Non-pigmented ciliary epithelial cell (primary cell): ENCODE measurements at regions not wholly inside any gene's neighbourhood (a gene's known extent, or its start where the extent isn't known, plus 50 kb on each side); places are given as distances from the start of the nearest gene placed in this dataset.
"Not testable (repeated sequence)": the region's sequence is repeated elsewhere in the genome, so short reads cannot be mapped to it uniquely, and the experiment has no call there.

Source experiments
- DNase-seq: peaks from one replicate; pipeline ENCODE4 v3.0.0-alpha.2; 2010; ENCODE audit warnings: low read depth

DNA sequence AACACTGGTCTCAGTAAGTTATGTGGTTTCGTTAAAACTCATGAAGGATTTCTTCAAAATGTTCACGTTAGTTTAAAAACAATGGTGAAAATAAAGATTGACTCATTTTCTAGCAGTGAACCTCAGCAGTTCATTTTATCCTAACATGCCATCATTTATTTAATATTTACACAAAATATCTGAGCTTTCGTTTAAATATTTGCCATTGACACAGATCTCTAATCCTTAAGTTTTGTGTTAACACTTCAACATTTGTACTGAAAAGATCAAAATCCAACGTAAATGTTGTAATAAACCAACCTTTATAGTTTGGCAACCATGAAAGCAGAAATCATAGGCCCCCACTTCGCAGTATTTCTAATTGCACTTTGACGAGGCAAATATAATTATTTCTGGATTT is 1129.5 kb downstream of the PLA2G4A start:
- DNase-seq = no peak

DNA sequence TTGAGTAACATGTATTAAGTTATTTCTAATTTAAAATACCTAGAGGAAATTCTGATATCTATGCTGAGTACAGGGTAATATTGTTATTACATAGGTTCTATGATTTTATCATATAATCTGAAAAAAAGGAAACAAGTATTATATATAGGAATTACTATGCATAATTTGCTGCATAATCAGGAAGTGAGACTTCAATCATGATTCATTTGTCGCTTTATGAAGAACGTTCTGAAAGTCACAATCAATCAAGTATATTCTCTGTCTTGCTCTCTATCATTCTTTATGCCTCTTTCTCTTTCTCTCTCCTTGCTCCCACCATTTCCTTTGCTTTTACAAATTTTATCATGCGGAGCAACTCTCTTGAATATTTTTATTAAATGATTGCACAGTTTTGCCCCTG is 1130.3 kb downstream of the PLA2G4A start:
- DNase-seq = no peak

DNA sequence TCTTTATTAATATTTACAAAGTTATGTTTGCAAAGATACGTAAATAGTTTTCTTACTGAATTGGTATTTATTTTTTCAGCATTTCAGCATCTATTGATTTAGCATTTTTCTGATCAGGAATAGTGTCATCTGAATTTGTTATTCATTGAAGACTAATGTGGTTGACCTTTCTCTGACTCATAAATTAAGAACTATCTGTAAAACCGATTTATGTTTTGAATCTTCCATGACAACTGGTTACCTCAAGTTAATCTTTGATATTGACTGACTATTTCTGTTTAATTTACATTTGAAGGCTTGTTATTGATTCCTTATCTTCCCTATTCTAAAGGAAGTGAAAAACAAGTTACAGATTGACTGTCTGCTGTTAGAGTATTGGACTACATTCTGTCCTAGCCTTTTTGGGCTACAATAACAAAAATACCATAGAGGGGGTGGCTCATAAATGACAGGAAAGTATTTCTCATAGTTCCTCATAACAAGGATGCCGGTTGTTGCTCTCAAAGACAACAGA is 1131.4 kb downstream of the PLA2G4A start:
- DNase-seq = no peak

DNA sequence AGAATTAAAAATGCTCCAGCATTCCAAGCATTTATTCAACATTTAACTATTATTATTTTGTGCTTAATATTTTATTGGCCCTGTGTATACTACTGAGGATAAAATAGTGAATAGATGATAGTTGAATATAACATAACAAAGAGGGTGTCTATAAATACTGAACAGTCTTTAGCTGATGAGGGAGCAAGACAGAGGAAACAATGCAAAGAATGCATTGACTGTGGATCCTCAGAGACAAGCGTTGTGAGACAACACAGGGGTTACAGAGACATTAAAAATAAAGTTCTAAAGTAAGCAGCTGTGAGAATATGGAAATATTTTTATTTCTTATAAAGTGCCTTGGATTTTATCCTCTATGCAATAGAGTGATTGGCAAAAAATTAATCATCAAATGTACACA is 1133.1 kb downstream of the PLA2G4A start:
- DNase-seq = no peak

DNA sequence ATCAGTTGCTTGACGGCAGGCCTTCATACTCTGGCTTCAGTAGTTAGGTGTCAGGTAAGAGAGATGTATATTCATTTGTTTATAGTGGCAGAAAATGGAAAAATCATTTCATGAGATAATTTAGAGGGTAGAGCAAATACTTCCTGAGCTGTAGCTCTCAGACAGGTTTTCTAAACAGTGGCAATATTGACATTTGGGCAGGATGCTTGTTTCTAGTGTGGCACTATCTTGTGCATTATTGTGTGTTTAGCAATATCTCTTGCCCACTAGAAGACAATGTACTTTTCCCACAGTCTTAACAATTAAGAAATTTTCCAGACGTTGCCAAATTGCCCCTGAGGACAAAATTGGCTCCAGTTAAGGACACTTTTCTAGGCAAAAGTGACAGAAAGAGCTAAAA is 1143.1 kb downstream of the PLA2G4A start:
- no peak for DNase-seq

DNA sequence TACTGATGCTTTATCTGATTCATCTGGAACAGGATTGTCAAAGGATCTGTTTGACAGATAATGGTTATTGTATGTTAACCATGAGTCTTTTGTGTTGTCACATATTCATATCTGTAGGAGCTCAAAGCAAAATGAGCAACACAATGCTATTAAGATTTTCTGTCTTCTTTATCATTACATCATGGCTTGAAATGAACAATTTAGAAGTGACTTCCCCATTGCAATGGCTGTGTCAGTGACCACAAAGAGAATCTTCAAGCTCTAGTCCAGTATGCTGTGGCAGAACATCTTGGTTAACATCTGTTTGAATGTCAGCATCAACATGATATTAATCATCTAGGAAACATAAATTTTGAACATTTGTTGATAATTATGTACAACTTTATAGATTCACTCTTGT is 1148.5 kb downstream of the PLA2G4A start:
- DNase-seq = no peak

DNA sequence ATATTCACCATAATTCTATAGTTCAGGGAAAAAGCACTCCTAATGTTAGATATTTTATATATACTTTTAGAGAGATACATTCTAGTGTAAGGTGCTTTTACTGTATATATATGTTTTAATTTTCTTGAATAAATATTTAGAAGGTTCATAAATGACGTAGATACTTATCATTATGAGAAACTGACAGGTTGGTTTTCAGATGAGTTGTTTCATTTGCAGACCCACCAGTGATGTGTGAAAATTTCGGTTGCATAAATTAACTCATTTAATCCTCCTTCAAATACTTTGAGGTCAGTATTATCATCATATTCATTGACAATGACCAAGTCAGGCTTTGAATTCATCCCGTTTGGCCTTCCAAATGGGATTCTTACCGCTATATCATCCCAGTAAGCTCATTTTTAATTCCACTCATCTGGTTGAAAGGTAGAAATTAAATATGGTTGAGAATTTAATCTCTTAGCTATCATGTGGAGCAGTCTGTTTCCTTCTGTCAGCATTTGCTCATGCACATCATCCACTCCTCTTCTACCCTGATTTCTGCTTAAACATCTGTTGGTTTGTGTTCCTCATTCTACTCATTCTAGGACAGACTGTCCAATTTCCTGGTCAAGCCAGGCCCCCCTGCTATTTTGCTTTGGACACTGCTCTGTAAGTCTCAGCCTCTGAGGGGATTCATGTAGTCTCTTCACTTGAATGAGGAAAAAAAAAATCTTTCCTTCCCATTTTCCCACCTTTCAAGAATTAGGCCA is 1156.6 kb downstream of the PLA2G4A start:
- no peak for DNase-seq

DNA sequence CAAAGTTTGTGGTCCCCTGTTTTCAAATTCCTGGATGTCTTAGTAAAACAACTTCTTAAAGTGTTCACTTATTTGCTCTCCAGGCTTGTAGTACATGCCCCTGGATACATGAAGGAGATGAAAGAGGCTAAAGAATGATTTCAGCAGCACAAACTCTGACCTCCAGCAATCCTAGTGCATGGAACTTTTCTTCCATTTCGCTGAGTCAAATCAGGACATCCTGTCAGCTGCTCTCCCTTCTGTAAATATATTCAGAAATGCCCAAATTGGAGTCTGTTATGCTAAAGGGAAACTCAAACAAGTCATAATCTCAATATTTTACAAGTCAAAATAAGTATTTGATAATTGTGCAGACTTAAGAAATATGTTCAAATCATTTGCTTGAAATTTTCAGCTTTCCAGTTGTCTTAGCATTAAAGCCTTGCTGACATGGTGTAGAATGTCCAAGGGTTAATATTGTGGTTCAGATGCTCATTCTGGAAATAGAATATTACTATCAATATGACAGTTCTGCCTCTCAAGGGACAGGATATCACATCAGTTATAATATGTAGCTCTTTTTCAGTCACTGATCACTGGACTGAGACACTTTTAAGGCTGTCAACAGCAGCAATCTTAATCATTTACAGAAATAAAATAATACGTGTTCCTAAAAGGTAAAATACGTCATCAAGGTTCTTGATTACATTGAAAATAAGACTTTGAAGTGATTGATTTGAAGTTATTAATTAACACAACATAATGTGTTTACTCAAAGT is 1157.3 kb downstream of the PLA2G4A start:
- no peak for DNase-seq

DNA sequence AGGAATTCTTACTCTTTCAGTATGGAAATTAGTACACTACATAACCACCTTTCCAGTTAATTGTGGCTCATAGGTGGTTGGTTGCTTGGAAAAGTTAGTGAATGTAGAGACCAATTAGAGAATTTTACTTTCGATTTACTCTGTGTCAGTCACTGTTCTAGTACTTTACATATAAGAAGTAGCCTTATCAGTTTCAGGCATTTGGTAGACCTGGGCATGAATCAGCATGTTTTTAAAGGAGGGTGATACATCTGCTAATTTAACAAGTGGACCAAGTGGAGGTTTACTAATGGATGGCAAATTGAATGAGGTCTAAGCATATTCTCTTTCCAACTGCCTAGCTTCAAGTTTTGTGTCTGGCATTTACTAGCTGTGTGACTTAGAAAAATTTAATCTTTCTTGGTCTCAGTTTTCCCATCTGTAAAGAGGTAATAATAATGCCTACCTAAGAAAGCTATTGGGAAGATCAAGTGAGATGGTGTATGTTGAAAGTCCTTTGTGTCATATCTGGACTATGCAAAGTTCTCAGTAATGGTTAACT is 1158.6 kb downstream of the PLA2G4A start:
- no peak for DNase-seq

DNA sequence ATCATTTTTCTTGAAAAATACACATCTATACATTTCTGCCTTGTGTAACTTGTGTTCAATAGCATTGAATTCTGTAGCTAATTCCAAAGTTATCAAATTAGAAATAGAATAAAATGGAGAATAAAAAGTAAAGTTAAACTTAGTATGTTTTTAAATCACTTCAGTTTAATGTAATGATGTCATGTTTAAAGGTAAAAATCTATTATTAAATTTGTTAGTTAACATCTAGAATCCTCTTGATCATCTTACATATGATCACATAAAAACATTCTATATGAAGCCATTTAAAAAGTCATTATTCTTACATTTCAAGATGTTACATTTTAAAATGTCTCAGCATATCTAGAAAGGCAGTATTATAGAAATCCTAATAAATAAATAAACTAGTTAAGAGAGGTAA is 1163.2 kb downstream of the PLA2G4A start:
- DNase-seq = no peak

DNA sequence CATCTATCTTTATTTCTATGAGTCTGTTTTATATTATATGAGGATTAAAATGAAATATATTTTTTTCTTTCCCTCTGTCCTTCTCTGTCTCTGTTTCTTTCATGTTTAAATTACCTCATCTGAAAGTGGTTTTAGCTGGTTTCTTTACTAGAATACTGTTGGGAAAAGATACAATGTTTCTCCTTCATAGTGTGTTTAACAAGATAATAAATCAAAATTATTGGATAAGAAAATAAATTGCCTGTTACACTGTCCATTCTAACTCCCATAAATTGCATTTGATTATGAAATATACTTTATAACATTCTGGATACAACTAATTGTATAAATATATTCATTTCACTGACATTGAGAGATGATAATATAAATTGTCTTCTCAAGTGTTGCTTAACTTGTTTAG is 1168.0 kb downstream of the PLA2G4A start:
- no peak for DNase-seq

DNA sequence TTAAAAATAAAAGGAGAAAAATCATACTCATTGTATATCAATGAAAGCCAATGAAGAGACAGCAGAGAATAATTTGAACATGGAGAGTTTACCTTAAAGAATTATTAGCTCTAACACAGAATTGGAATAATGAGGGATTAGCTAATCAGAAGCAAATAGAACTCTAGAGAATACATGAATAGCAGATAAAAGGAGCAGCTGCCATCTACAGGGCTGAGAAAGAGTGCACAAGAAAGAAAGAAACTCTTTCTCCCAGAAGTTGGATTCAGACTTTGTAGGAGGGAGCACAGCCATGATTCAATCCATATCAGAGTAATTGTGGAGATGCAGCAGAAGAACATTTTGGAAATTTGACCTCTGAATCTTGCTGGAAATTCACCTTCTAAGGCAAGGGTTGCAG is 1171.2 kb downstream of the PLA2G4A start:
- no peak for DNase-seq

DNA sequence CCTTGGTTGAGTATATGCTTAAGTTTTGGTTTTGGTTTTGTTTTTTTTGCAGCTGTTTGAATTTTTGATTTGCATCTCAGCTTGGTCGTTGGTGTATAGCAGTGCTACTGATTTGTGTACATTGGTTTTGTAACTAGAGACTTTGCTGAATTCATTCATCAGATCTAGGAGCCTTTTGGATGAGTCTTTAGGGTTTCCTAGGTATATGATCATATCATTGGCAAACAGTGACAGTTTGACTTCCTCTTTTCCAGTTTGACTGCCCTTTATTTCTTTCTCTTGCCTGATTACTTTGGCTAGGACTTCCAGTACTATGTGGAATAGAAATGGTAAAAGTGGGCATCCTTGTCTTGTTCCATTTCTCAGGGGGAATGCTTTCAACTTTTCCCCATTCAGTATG is 1174.9 kb downstream of the PLA2G4A start:
- DNase-seq = not testable (repeated sequence)

DNA sequence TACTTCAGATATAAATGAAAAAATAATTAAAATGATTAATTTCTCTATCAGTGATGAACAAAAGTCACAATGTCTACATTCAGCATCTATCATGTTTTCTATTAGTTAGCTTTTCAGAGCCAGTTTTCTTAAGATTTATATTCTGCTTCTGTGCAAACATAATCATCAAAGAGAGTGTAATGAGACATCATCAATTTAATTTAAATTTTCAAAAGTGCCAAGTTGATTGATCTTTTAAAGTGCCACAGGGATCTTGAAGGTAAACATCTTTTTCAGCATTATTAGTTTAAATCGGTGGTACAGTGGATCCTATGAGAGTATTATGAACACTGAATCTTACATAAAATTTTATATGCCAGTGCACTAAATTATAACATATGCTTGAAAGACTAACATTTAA is 1176.1 kb downstream of the PLA2G4A start:
- DNase-seq = no peak

DNA sequence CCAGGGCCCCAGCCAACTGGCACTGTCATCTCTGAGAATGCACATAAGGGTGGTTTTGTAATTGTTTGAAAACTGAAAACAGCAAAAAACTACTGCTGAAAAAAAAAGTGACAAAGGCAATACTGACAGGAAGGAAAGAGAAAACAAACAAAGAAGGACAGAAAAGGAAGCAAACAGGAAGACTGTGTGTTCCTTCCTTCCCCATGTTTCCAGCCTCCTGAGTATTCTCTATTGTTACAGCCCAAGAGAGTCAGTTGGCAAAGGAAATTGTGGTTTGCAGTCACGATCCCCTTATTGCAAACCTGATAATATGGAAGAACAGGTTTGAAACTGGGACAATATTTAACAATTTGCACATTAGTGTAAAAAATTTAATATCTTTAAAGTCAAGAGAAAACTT is 1177.6 kb downstream of the PLA2G4A start:
- no peak for DNase-seq

DNA sequence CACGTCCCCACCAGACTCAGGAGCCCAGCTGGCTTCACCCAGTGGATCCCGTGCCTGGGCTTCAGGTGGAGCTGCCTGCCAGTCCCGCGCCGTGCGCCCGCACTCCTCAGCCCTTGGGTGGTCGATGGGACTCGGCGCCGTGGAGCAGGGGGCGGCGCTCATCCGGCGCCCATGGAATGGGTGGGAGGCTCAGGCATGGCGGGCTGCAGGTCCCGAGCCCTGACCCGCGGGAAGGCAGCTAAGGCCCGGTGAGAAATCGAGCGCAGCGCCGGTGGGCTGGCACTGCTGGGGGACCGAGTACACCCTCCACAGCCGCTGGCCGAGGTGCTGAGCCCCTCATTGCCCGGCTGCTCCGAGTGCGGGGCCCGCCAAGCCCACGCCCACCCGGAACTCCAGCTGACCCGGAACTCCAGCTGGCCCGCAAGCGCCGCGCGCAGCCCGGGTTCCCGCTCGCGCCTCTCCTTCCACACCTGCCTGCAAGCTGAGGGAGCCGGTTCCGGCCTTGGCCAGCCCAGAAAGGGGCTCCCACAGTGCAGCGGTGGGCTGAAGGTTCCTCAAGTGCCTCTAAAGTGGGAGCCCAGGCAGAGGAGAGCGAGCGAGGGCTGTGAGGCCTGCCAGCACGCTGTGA is 1184.6 kb downstream of the PLA2G4A start:
- DNase-seq = not testable (repeated sequence)

DNA sequence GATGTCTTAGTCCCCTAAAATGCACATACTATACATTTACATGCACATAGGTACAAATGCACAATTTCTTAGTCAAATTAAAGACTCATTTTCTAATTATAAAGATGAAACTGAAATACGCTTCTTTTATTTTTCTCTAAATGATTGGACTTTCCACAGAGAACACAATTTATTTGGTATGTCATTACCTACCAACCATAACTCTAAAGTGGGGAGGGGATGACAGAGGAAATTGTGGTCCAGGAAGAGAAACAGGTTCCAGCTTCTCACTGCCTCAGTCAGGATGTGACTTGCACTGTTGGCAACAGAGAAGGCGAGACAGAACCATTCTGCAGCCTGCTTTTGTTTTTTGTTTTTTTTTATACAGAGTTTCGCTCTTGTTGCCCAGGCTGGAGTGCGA is 1189.2 kb downstream of the PLA2G4A start:
- no peak for DNase-seq

DNA sequence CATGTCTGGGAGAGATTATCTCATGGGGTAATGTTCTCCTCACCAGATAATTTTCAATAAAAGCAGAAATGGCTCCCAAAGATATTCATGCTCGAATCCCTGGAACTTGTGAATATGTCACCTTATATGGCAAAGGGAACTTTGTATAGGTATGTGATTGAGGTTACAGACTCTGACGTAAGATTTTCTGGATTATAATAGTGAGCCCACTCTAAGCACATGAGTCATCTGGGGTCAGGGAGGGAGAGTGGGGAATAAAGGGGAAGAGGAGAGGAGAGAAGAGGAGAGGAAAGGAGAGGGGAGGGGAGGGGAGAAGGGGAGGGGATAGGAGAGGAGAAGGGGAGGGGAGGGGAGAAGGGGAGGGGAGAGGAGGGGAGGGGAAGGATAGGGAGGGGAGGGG is 1193.9 kb downstream of the PLA2G4A start:
- DNase-seq = no peak

DNA sequence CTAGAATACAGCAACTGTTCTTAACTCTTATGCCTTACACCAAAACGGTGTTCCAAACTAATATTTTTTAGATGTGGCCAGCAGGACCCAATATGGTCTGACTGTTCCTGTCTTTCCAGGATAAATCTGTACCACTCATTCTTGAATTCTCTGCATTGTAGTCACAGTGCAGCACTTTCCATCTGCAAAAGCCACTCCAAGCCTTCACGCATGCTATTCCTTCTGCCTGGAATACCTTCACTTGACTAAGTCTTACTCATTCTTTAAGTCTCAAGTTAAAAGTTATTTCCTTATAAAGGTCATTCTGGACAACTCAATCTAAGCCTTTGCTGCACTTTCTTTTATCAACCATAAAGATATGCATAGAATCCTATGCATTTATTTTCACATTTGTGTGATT is 1194.5 kb downstream of the PLA2G4A start:
- no peak for DNase-seq

DNA sequence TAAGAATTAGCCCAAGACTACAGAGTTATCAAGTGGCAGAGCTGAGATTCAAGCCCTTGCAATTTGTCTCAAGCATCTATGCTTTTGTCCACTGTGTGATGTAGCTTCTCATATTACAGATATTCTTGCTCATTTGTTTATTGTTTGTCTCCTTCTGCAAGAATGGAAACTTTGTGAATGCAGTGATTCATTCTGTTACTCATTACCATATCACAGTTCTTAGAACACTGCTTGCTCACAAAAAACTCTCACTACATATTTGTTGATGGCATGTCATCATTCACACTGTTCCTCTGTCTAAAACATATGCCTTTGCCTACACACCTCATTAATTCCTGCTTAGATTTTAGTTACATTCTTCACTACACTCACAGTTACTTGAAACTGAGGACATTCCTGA is 1198.9 kb downstream of the PLA2G4A start:
- peak; percentile 87 for DNase-seq

DNA sequence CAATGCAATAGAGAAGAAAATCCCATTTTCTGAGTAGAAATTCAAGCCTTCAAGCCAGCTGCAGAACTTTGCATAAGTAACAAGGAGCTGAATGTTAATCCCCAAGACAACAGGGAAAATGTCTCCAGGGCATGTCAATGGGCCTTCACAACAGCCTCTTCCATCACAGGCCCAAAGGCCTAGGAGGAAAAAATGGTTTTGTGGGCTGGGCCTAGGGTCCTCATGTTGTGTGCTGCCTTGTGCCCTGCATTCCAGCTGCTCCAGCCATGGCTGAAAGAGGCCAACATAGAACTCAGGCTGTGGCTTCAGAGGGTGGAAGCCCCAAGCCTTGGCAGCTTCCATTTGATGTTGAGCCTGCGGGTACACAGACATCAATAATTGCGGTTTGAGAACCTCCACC is 1208.8 kb downstream of the PLA2G4A start:
- DNase-seq = not testable (repeated sequence)

DNA sequence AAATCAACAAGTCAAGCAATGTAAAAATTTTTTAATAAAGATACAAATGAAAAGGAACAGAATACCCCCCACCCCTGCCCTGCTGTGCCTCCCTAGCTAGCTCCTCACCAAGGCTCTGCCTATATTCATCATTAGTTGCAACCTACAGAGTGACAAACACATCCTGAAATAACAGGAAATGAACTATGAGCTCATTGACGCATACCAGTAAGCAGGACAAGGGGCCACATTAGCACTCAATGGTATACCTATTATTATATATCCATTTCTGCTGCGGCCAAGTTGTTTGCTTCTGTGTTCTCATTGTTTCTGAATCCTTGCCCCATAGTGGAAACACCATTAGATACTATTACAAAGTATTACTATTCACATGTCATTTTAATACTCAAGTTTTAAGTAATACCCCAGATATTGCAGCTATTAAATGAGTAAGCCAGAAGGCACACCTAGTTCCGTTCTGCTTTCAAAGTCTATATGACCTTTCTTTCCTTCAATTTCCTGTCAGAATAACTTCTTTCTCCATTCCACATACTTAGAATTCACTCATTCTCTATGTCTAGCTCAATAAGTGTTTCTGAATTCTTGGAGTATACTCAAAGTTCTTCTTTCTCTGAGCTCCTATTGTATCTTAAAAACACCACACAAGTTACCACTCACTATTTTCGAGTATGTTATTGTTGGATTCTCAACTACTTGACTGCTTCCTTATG is 1214.9 kb downstream of the PLA2G4A start:
- no peak for DNase-seq
